A549 (cell line): ENCODE measurements at regions not wholly inside any gene's neighbourhood (a gene's known extent, or its start where the extent isn't known, plus 50 kb on each side); places are given as distances from the start of the nearest gene placed in this dataset.

Source experiments
- ATAC-seq, 2 experiments: fragments of 200-7000 bp in 1 of 2; fragments of >200 bp in 1 of 2; cut with Nextera tagmentation in 1 of 2; cut with Tn5 transposase in 1 of 2; 3 replicates each; pipeline versions ENCODE4 v1.8.0 to v1.9.1; 2018 to 2020; ENCODE audit warnings: mild to moderate bottlenecking in 1 of 2, moderate library complexity in 1 of 2
- CTCF ChIA-PET: fragments of 300-600 bp; sonication (Branson Sonifier 250); formaldehyde crosslinking; extraction: SDS; loops from one replicate; lab custom pipeline; 2021; ENCODE audit warnings: antibody characterized with exemption, inconsistent platforms; lab: Yijun Ruan, JAX
- POLR2A ChIA-PET: fragments of 350-600 bp; formaldehyde crosslinking; extraction: SDS; loops from one replicate; lab custom pipeline; 2021; ENCODE audit warnings: antibody characterized with exemption, inconsistent platforms; lab: Yijun Ruan, JAX
- DNase-seq, 2 experiments: peaks; one replicate each; pipeline versions ENCODE4 v3.0.0 to v3.0.0-alpha.2; 2011 to 2016; ENCODE audit warnings: low read depth in 1 of 2, low spot score in 1 of 2
- FAIRE-seq: peaks from 2 replicates; lab custom pipeline; 2011; peaks lifted over from hg19 to GRCh38; lab: Jason Lieb, UNC
- H3K27ac ChIP-seq, 2 experiments: fragments of >200 bp; sonication (Bioruptor Twin); formaldehyde crosslinking; 3 replicates each; pipeline ENCODE4 v1.5.1; 2016 to 2017
- H3K4me1 ChIP-seq: fragments of >200 bp; sonication (Bioruptor Twin); formaldehyde crosslinking; 3 replicates; pipeline ENCODE4 v1.6.1; 2016
- H3K4me2 ChIP-seq: fragments of >200 bp; sonication (Bioruptor Twin); formaldehyde crosslinking; 3 replicates; pipeline ENCODE4 v1.6.1; 2016
- H3K4me3 ChIP-seq: fragments of >200 bp; sonication (Bioruptor Twin); formaldehyde crosslinking; 3 replicates; pipeline ENCODE4 v1.5.1; 2016
- H3K9me3 ChIP-seq: fragments of >200 bp; sonication (Bioruptor Twin); formaldehyde crosslinking; 3 replicates; pipeline ENCODE4 v1.6.1; 2016
- BHLHE40 ChIP-seq: IDR thresholded peaks from 2 replicates; pipeline ENCODE4 v1.6.1; 2012; ENCODE audit warnings: low read depth, low read length, inconsistent platforms
- CTCF ChIP-seq: fragments of >200 bp; sonication (Bioruptor Twin); formaldehyde crosslinking; IDR thresholded peaks from 3 replicates; pipeline ENCODE4 v1.5.1; 2016
- EHF ChIP-seq: fragments of 250-450 bp; sonication (Bioruptor Pico); IDR thresholded peaks from 2 replicates; pipeline ENCODE4 v1.5.0; 2020; ENCODE audit warnings: mild to moderate bottlenecking
- ESRRA ChIP-seq: fragments of 150-350 bp; IDR thresholded peaks from 2 replicates; pipeline ENCODE4 v1.6.1; 2014; ENCODE audit warnings: mild to moderate bottlenecking, low read length, borderline replicate concordance
- JUN ChIP-seq, 2 experiments: fragments of >200 bp; sonication (Bioruptor Twin); formaldehyde crosslinking; IDR thresholded peaks; 2 replicates in 1 of 2; 3 replicates in 1 of 2; pipeline ENCODE4 v1.6.1; 2016 to 2017
- JUNB ChIP-seq: fragments of >200 bp; sonication (Bioruptor Twin); formaldehyde crosslinking; IDR thresholded peaks from 2 replicates; pipeline ENCODE4 v1.6.1; 2016
- KDM5A ChIP-seq: fragments of 200-600 bp; sonication (generic); IDR thresholded peaks from 2 replicates; pipeline ENCODE4 v1.6.1; 2016; ENCODE audit warnings: antibody characterized with exemption, mild to moderate bottlenecking
- MAFK ChIP-seq: fragments of 450-650 bp; IDR thresholded peaks from 2 replicates; pipeline ENCODE4 v1.6.1; 2014; ENCODE audit not compliant: partially characterized antibody
- MAX ChIP-seq: IDR thresholded peaks from 2 replicates; pipeline ENCODE4 v1.6.1; 2012
- NFE2L2 ChIP-seq: fragments of 150-350 bp; conservative IDR thresholded peaks from 2 replicates; pipeline ENCODE4 v1.6.1; 2014; ENCODE audit warnings: low read length
- NPAS2 ChIP-seq: fragments of 250-450 bp; sonication (Bioruptor Pico); IDR thresholded peaks from 2 replicates; pipeline ENCODE4 v1.8.0; 2022; ENCODE audit warnings: mild to moderate bottlenecking, moderate library complexity, borderline replicate concordance
- NR3C1 ChIP-seq: fragments of >200 bp; sonication (Bioruptor Twin); formaldehyde crosslinking; IDR thresholded peaks from 3 replicates; pipeline ENCODE4 v1.6.1; 2017
- POLR2A ChIP-seq: IDR thresholded peaks from 2 replicates; pipeline ENCODE4 v1.6.1; 2012; ENCODE audit warnings: mild to moderate bottlenecking, low read length
- RARB ChIP-seq: fragments of 250-450 bp; sonication (Bioruptor Pico); IDR thresholded peaks from 2 replicates; pipeline ENCODE4 v1.8.0; 2021; ENCODE audit warnings: mild to moderate bottlenecking, moderate library complexity
- RCOR1 ChIP-seq: fragments of 150-350 bp; IDR thresholded peaks from 2 replicates; pipeline ENCODE4 v1.6.1; 2014; ENCODE audit warnings: antibody characterized with exemption, low read length, low read depth
- TFCP2L1 ChIP-seq: fragments of 250-450 bp; sonication (Bioruptor Pico); IDR thresholded peaks from 2 replicates; pipeline ENCODE4 v1.5.0; 2021; ENCODE audit warnings: mild to moderate bottlenecking
- ZNF302 ChIP-seq: fragments of 250-450 bp; sonication (Bioruptor Pico); IDR thresholded peaks from 2 replicates; pipeline ENCODE4 v1.9.0; 2021; ENCODE audit warnings: inconsistent platforms, mild to moderate bottlenecking, moderate library complexity
- ZSCAN20 ChIP-seq: fragments of 250-450 bp; sonication (Bioruptor Pico); IDR thresholded peaks from 2 replicates; pipeline ENCODE4 v1.8.0; 2022; ENCODE audit warnings: mild to moderate bottlenecking, moderate library complexity
- WGBS: methylation state at CpG from one replicate; pipeline ENCODE4 v1.1.6; 2017; ENCODE audit errors: missing lambda C conversion rate; 5-methylcytosine and 5-hydroxymethylcytosine counted together
- TF ChIP-seq, protein P1 (sequence below): fragments of >200 bp; sonication (Bioruptor Twin); formaldehyde crosslinking; IDR thresholded peaks from 2 replicates; pipeline ENCODE4 v1.6.1; 2016
- TF ChIP-seq, protein P2 (sequence below): fragments of 250-450 bp; sonication (Bioruptor Pico); IDR thresholded peaks from 2 replicates; pipeline ENCODE4 v1.5.0; 2020; ENCODE audit warnings: low read depth, mild to moderate bottlenecking, moderate library complexity

DNA sequence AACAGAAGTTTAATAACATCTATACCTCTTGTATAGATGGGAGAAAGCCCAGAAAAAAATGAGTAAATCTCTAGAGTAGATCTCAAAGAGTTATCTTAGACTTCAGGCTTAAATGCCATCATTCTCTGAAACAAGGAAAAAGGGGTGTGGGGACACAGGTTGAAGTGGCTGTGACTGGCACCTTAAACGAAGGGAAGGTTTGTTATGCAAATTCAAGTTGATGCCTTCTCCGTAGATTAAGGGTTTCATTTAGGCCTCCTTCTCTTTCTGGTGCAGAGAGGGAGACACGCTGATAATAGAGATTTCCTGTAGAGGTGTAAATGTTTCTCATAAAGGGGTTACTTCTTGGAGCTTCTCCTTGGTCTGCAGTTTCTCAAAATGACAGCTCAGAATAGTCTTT is 252.1 kb downstream of the CD83 start (continued):
- TF ChIP-seq, protein P1, sequence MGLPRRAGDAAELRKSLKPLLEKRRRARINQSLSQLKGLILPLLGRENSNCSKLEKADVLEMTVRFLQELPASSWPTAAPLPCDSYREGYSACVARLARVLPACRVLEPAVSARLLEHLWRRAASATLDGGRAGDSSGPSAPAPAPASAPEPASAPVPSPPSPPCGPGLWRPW = no peak

- TF ChIP-seq ZSCAN20 (CRISPR knock-in tag) (no peak), BHLHE40 (no peak), NPAS2 (CRISPR knock-in tag) (no peak), EHF (CRISPR knock-in tag) (no peak), RARB (no peak)
- TF ChIP-seq, protein P2, sequence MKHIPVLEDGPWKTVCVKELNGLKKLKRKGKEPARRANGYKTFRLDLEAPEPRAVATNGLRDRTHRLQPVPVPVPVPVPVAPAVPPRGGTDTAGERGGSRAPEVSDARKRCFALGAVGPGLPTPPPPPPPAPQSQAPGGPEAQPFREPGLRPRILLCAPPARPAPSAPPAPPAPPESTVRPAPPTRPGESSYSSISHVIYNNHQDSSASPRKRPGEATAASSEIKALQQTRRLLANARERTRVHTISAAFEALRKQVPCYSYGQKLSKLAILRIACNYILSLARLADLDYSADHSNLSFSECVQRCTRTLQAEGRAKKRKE (CRISPR knock-in tag) = no peak
- no peaks in the 10 kb centered on the region for H3K4me1 ChIP-seq
- ATAC-seq (no peak), DNase-seq (no peak), FAIRE-seq (no peak)
- H3K9me3 ChIP-seq = no peaks in the 10 kb centered on the region
- CTCF ChIA-PET = no interaction called here
- H3K4me3 ChIP-seq = no peak overlapping the region
- 54% methylated on average over 3 of the region's 3 CpGs for WGBS
- H3K4me2 ChIP-seq = no peak overlapping the region
- POLR2A ChIA-PET = no interaction called here
- H3K27ac ChIP-seq = no peak overlapping the region
Measured at GRCh38 chr6:14371530-14371929, 254.0 kb downstream of the CD83 start.

DNA sequence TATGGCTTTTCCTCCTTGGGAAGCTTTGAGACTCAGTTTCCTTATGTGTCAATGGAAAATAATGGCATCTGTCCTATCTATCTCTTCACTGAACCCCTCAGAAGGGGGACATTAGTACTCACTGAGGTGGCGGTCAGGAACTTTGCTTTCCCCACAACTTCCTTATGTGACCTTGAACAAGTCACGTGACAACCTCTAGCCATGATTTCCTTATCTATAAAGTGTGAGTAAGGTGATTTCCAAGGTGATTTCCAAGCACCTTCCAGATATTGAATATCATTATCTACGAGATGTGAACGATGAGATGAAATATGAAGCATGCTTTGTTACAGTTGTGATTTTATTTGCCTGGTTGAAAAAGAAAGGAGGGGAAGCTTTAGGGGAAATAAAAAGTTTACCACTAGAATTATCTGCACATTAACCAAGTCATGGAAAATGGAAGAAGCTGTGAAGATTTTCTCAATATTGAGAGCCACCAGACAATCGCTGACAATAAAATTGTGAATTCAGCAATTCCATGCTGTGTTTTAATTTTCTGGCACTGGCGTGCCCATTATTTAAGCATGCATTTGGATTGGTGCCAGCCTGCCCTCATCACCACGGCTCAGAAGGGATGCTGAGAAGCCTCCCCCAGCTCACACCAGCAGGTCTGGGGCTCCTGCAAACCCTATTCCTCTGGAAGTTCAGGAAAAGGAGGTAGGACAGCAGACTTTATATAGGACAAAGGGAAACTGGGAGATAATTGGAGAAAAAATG is 255.3 kb downstream of the CD83 start:
- Histone ChIP-seq H3K4me2 (no peak overlapping the region), H3K27ac (no peak overlapping the region), H3K4me3 (no peak overlapping the region), H3K9me3 (no peaks in the 10 kb centered on the region), H3K4me1 (no peaks in the 10 kb centered on the region)
- DNase-seq = no peak
- TF ChIP-seq NR3C1 (no peak), JUNB (no peak), MAFK (peak; percentile 10)
- TF ChIP-seq, protein P2 (CRISPR knock-in tag) = no peak
- WGBS = 69% methylated on average over 7 of the region's 7 CpGs
- CTCF ChIA-PET = interaction anchor here (0.9 kb wide), 1 partner anchor 29 kb away, joined by 3 read pairs; no protein-coding TSS in a partner anchor
- POLR2A ChIA-PET = no interaction called here
- ATAC-seq = no peak
- no peak for FAIRE-seq

GRCh38 chr6:14373648-14374437 is 256.3 kb downstream of the CD83 start:
- FAIRE-seq (no peak), DNase-seq (no peak), ATAC-seq (no peak)
- Histone ChIP-seq H3K9me3 (no peaks in the 10 kb centered on the region), H3K27ac (no peak overlapping the region), H3K4me3 (no peak overlapping the region), H3K4me1 (no peaks in the 10 kb centered on the region), H3K4me2 (no peak overlapping the region)
- POLR2A ChIA-PET = no interaction called here
- 71% methylated on average over 7 of the region's 7 CpGs for WGBS
- TF ChIP-seq MAX (no peak), POLR2A (no peak), ESRRA (no peak), ZNF302 (CRISPR knock-in tag) (no peak), JUN (IDR thresholded peaks at IDR 0.05) (no peak), KDM5A (no peak), RCOR1 (no peak), JUNB (no peak), CTCF (no peak), BHLHE40 (no peak), NFE2L2 (no peak), TFCP2L1 (CRISPR knock-in tag) (no peak), ZSCAN20 (CRISPR knock-in tag) (no peak)
- CTCF ChIA-PET = no interaction called here
